MV-4-11 (cell line): ENCODE measurements at regions not wholly inside any gene's neighbourhood (a gene's known extent, or its start where the extent isn't known, plus 50 kb on each side); places are given as distances from the start of the nearest gene placed in this dataset.

Source experiments
- DNase-seq: peaks from one replicate; lab custom pipeline; 2025; lab: John Stamatoyannopoulos, UW

DNA sequence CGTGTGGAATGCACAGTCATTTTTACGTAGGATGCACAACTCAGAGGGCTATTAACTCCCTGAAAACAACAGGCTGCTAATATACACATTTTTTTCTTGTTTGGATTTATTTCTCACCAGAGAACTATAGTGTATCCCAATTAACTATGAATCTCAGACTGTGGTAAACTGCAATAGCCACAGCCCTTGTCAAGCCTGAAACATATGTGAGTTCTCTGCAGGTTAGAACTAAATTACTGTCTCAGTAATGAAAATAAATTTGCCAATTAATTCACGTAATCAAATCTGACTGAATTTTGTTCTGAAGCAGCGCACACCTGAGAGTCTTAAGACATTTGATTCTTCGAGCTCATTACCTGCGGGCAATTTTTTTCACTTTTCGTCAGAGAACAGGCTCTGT is 318.6 kb downstream of the PMP22 start:
- no peak for DNase-seq

DNA sequence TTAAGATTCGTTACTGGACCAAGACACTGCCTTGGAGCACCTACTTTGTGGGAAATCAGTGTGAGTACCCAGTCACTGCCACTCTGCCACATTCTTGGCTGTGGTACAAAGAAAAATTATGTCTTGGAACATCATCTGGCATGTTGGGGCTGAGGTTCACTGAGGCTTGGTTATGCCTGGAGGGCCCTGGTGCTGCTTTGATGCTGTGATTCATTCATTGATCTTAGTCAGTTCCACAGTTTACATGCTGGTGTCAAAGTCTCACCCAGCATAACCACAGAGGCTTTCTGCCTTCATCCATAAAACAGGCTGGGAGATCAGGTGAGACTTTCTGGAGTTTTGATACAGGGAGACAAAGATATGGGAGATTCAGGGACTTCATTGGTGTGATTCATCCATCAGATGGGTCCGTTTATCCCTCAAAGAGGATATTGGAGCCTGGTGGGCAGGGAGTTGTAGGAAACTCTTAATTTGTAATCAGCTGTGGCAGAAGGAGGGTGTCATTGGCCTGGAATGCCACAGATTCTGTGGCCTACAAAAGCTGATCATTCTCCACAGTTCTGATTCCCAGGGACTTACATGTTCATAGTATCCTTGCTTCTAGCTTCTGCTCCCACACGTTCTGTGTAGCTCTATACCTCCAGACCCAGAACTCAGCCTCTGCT is 322.5 kb downstream of the PMP22 start:
- no peak for DNase-seq

DNA sequence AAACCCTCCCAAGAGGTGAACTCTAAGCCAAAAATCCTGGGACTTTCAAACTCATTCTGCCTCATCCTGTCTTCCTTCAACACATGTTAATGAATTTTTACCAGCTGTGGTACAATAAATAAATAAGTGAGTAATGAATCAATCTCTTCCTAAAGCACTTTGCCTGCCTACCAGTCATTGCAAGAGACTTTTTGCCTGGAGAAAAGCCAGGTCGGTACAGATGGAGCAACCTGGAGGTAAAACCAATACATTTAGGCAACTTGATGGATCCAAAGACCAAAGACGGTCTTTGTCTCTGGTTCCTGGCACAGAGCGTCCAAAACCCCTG is 324.2 kb downstream of the PMP22 start:
- no peak for DNase-seq

DNA sequence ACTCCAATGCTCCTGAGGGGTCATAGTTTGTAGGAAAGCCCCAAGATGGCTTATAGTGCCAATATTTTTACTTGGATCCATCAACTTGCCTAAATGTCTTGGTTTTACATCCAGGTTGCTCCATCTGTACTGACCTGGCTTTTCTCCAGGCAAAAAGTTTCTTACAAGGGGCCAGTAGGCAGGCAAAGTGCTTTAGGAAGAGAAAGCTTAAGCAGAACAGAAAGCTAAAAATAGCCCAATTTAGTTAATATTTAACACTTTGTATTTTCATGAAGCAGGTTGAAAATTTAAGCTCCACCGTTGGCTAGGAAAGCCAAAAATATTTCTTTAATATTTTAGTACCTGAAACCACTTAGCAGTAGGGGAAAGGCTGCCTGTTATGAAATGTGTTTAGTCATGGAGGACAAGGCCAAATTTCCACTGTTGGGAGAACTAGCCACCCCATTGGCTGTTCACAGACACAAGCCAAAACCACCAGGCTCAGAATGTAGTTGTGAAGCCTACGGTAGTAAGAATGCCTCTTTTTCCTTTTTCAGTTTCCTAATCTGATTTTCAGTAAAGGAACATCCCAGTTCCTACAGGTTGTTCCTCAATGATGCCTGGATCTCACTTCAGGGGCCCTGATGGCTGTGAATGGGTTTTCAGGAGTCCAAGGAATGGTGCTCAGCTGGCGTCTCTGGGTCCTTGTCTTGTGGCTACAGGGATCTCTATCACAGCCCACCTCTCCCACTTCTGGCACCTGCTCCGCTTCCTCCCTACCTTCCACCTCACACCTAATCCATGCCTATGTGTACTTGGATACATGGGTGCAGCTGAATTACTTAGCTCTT is 324.8 kb downstream of the PMP22 start:
- no peak for DNase-seq

DNA sequence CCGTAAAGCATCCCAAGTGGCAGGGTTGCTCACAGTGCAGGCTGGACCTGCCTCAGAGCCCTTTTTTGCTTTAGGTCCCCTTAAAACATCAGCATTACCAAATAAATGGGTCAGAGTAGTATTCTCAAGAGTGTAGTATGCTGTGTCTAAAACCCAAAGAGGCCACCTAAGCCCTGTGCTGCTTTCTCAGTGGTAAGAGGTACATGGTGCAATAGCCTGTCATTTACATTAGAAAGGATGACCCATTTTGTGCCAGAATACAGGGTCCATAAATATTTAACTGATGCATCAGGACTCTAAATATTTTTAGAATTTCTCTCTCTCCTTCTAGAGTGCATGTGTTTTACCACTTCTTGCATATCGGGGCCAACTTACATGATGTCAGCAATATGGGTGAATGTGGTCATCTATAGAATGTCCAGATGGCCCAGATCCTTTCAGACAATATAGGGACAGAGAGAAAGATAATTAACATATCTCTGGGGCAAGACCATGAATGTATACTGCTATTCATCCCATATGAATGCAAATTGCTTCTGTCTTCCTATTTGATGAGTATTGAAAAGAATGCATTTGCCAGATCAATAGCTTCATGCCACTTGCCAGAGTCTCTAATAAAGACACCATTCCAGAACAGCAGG is 329.2 kb downstream of the PMP22 start:
- DNase-seq = no peak

DNA sequence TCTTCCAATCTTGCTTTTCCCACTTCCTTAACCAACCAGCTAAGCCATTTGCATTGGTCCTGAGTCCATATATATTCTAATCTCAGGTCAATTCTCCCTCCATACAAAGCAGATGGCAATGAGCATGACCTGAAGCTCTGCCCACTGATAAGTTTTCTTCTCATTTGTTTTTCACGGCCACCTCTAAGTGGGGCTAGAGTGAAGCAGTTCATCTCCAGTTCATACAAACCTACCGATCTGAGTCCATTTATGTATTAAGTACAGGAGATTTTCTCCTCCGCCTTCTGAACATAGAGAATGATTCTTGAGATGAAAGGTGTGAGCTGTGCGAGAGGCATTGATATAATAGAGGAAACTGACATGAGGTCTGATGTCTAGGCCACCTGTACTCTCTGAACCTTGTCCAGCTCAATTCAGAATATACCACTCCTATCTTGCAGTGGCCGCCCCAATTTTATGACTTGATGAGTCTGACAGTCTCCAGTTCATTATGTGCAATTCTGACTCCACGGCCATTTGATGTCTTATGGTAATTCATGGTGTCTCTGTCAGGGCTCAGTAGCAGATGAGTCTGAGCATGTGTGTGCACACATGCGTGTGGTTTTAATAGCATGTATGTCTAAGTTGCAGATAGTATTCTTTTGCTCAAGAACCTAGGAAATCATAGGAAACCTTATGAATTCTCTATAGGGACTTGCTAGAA is 329.8 kb downstream of the PMP22 start:
- no peak for DNase-seq

DNA sequence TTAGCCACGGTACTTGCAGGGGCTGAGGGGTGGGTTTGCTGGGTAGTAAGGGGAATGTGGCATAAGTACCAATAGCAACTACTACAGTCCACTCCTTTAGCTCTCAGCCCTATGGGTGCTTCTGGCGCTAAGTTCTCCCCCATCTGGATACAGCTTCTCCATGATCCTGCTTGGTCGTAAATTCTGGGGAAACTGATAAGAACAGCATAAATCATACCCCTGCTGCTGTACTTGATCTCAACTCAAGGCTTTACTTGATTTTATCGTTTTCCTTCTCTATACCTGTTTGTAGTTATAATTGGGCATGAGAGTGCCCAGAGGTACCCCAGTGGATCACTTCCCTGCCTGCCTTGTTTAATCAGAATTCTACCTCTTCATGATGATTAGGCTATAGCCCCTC is 331.4 kb downstream of the PMP22 start:
- DNase-seq = no peak

DNA sequence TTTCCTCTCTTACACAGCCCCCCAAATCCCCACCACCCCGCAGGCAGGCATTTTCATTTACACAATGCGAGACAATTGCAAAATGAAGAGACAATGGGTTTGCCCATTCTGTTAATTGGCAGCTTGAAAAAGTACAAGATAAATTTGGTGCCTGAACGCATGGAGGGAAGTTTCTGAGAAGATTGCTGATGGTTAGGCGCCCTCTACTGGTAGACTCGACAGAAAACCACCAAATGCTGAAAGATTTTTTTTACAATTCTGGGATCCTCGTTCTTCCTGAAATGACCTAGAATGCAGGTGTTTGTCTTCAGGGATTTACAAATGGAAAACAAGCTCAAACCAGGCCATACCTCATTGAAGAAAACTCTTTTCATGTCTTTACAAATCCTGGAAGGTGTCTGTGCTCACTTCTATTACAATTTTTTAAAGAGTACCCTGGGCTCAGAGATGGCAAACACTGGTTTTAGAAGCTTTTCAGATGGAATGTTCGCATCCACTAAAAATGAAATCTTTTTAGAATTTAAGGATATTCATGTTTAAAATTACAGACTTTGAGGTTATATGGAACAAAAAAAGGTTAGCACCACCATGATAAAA is 338.5 kb downstream of the PMP22 start:
- peak; percentile 54 for DNase-seq

DNA sequence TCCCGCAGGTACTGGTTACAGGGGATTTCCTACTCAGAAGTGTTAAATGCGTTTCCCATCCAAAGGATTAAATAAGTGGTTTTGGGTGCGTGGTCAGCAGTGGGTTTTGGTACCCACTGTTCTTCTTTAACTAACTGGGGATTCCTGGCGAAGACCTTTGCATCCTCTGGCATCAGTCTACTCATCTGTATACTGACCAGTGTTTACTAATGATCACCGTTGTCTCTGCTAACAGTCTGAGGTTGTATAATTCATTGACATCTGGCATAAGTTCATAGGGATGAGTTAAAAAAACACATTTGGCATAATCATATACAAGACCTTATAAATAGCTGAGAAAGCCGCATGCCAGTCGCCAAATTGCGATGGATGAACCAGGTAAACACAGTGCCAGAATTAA is 339.1 kb downstream of the PMP22 start:
- DNase-seq = no peak

DNA sequence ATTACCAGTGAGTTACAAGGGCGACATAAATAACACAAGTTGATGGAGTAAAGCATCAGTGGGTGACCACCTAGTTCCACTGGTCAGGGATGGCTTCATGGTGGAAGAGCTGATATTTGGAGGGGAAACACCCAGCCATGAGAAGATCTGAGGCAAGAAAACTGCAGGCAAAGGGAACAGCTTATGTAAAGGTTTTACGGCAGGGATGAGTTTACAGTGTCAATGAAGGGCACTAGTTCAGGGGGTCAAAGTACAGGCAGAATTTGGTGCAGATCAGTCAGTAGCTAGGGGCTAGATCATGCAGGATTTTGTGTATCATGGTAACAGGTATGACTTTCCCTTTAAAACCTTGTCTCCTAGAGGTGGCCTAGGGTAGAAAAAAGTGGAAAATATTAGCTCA is 339.6 kb downstream of the PMP22 start:
- no peak for DNase-seq

DNA sequence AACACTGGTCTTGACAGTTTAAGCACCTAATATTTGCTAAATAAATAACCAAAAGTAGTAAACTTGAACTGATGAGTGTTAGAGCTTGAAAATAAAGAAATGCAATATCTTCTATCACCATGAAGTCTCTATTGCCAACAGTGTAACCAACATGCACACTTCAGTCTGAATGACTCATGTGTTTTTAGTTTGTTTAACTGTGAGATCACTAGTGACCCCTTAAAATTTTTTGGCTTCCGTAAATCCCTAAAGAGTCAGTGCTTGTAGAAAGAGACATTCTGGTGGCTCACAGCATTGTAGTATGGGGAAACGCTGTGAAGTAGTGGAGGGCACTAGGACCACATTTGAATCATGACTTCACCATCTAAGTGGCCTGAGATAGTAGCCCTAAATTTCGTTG is 341.1 kb downstream of the PMP22 start:
- DNase-seq = no peak

DNA sequence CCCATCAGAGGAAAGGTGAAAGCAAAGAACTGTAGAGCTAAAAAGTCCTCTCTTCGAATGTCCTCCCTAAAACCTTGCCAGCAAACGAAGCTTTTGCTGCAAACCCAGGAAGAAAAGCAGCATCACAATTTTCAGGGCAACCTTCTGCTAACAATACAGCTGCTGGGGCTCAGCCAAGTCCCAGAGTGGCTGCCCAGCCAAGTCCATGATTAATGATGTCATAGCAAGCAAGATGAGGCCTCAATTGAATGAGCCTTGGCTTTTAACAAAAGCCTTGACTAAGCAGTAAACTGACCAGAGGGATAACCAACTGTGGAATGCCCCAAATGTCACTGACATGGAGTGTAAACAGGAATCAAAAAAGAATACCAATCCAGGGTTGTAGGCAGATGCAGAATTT is 342.7 kb downstream of the PMP22 start:
- DNase-seq = no peak

DNA sequence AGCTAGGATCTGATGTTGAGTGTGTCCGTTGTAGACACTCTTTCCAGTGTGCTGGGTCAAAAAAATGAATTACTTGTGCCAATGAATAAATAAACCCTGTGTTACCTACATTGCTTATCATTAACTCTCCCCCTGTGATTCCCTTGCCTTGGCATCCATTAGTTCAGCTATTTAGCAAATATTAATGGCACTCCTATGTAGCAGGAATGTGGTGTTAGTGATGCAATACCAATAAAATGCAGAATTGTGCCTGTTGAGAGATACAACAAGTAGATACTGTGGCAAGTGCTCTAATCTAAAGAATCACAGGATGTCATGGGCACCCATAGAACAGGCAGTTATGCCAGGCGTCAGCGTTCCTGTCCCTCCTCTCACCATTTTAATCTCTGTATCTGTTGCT is 343.2 kb downstream of the PMP22 start:
- no peak for DNase-seq

DNA sequence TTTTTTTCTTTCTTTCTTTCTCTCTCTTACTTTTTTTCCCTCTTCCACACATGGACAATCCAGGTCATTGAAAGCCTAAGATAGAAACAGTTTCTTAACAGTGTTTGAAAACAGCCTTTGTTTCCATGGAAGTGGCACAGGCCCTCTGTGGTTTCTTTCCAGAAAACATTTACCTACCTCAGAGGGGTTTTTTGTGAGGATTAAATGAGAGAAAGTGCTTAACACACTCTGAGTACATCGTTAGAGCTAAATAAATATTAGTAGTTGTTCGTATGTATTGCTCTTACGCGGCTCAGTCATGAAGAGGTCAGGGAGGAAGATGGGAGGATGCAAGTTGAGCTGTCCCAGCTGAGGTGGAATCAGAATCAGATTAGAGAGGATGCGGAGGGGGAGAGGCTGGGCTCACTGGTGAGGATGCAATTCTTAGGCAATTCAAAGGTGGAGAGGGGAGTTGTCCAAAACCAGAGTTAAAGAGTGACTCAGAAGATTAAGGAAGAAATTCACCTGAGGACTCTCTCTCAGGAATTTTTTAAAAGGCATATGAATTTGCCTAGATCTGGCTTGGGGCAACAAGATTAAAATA is 345.4 kb downstream of the PMP22 start:
- no peak for DNase-seq

DNA sequence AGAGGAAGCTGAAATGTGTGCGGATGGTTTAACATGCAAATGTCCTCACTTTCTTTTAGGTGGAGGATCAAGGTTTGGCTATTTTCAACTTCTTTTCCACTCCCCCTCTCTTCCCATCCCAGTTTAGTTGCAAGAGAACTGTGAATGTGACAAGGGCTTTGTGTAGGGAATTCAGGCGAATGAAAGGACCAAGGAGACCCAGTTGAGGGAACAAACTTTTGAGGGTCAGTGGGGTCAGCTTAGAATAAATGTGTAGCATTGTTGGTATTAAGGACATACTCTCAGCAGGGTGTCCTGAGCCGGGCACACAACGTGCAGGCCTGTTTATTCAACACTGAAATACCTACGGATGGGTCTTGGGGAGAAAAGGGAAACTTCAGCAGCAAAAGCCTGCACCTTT is 346.0 kb downstream of the PMP22 start:
- DNase-seq = no peak

DNA sequence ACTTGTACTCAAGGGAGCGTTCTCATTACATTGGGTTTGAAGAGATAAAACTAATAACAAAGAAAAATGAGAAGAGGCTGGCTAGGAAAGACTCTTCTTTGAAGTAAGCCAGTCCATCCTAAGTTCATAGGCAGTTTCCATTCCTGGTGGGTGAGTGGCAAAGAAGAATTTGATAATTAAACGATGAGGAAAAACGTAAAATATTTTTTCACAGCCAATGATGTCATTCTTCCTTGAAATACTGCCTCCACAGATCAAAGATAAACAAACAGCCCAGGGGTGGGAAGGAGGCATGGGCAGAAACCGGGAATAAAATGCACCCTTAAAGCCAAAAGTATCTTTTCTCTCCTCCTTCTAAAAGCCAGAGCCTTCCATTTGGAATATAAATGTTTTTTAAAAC is 346.6 kb downstream of the PMP22 start:
- no peak for DNase-seq

DNA sequence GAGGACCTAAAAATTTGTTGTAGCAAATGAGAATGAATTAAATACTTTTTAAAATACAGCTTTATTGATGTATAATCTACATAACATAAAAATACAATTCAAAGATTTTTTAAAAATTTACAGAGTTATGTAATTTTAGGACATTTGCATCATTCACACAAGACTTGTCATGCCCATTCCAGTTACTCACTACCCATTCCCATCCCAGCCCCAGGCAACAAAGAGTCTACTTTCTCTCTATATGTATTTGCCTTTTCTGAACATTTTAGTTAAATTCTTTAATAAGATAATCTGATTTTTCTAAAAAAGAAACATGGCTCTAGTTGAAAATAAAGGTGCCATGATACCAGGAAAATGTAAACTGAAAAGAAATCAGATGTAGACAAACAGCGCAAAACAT is 354.2 kb downstream of the PMP22 start:
- DNase-seq = no peak

DNA sequence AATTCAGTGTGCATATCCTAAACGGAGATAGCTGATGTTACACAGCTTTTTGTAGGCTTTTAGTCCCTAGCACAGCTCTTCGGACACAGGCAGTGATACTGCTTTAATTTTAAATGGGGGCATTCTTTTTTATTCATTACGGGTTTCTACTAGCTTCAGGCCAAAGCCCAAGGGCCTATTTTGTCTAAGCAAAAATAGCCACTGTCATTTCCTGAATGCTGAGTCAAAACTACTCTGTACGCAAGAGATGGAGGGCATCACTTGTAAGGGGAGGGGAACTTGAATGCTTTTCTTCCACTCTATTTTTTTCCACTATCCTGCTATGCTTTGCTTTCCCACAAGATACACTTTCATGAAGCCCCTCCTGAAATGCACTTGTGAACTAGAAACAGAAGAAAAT is 360.7 kb downstream of the PMP22 start:
- DNase-seq = no peak

DNA sequence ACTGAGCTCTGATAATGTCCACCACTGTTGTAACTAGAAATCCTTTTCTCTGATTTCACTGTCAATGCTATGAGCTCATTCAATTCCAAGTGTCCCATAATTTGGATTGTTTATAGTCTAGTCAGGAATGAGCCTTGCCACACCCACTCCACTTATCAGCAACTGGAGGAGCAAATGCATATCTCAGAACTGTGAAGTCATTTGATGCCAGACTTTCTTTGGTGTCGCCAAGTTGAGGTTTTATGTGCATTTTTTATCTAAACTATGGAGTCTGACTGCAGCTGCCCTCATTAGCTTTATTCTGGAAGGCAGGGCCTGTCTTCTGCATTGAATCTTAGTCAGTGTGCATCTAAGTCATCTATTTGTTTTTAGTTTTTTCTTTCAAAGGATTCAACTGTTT is 361.3 kb downstream of the PMP22 start:
- DNase-seq = no peak

DNA sequence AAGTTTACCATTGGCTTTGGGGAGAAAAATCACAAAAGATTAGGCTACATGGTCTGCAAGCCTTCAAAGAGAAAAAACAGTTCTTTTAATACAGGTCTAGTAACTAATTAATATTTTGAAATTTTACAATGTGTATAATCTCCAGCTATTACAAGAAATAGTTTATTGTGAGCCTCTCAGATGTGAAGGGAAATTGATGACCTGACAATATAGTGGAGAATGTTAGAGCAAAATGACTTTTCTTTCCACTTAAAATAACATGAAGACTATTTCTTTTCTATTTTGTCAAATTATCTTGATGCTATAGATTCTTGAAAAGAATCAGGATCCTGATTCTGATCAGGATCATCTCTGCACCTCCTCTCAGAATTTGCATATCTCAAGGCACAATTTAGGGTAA is 362.3 kb downstream of the PMP22 start:
- DNase-seq = no peak

DNA sequence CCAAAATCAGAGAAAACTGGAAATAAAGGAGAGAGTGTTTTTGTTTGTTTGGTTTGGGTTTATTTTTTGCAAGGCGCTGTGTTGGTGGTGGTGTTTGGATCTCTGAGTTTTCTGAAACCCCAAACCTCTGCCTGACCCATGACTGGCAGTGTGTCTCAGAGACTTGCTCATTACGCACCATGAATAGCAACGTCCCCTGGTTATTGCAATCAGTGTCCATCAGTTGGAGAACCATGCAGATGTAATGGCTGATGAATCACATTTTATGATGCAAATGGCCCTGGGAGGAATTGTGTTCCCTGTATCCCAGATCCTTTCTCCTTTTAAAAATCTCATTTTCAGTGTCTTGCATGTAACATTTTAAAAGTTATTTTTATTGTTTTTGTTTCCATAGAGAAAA is 362.8 kb downstream of the PMP22 start:
- no peak for DNase-seq

DNA sequence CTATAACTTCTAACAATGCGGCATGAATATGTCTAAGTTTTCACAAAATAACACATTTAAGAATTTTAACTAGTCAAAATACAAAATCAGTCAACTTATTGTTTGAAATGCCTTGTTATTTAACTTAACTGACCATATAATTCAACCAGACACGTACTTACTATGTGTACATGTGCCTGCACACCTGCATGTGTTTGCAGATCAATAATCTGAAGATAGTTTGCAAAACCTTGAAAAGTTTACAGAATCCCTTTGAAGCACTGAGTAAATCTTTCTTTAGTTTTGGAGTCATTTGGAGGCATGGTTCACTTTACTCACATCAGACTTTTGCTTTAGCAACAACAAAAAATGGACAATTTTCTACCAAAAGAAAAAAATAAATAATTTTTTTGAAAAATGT is 363.8 kb downstream of the PMP22 start:
- no peak for DNase-seq
